ENCODE measurements at regions not wholly inside any gene's neighbourhood (a gene's known extent, or its start where the extent isn't known, plus 50 kb on each side); places are given as distances from the start of the nearest gene placed in this dataset.

GRCh38 chr17:34782271-34782670 is 179.0 kb downstream of the CCT6B start:
- DNase-seq (ENCODE audit: insufficient read length, low spot score, missing footprints) = no peak
- H3K9me3 ChIP-seq (ENCODE audit: low read depth, low read length) = no peaks in the 10 kb centered on the region
- H2AFZ ChIP-seq (ENCODE audit: low read length) = no peak overlapping the region
- no peak overlapping the region for H3K4me2 ChIP-seq (ENCODE audit: insufficient read depth, low read length)
- no peak overlapping the region for H3K27ac ChIP-seq (ENCODE audit: low read depth, low read length)
- H3K4me1 ChIP-seq (ENCODE audit: insufficient read depth, low read length) = no peaks in the 10 kb centered on the region
- no peak overlapping the region for H3K4me3 ChIP-seq (ENCODE audit: insufficient read depth, low read length)
- H3K27me3 ChIP-seq (ENCODE audit: insufficient read depth, low read length) = no peaks in the 10 kb centered on the region
- no peaks in the 10 kb centered on the region for H3K36me3 ChIP-seq (ENCODE audit: insufficient read depth, low read length)
- H4K20me1 ChIP-seq (ENCODE audit: insufficient read depth, low read length) = no peaks in the 10 kb centered on the region
- H3K79me2 ChIP-seq (ENCODE audit: insufficient read depth, low read length) = no peaks in the 10 kb centered on the region
- no peak for TF ChIP-seq CTCF (IDR thresholded peaks at IDR 0.05; ENCODE audit: extremely low read depth, low read depth, low read length)

- Histone ChIP-seq H3K36me3 (ENCODE audit: insufficient read depth, low read length) (no peaks in the 10 kb centered on the region), H3K4me2 (ENCODE audit: insufficient read depth, low read length) (no peak overlapping the region), H3K27ac (ENCODE audit: low read depth, low read length) (no peak overlapping the region), H3K27me3 (ENCODE audit: insufficient read depth, low read length) (no peaks in the 10 kb centered on the region), H4K20me1 (ENCODE audit: insufficient read depth, low read length) (no peaks in the 10 kb centered on the region), H3K4me1 (ENCODE audit: insufficient read depth, low read length) (no peaks in the 10 kb centered on the region), H3K4me3 (ENCODE audit: insufficient read depth, low read length) (no peak overlapping the region), H2AFZ (ENCODE audit: low read length) (no peak overlapping the region), H3K79me2 (ENCODE audit: insufficient read depth, low read length) (no peaks in the 10 kb centered on the region), H3K9me3 (ENCODE audit: low read depth, low read length) (no peaks in the 10 kb centered on the region)
- TF ChIP-seq CTCF (IDR thresholded peaks at IDR 0.05; ENCODE audit: extremely low read depth, low read depth, low read length) = no peak
- DNase-seq (ENCODE audit: insufficient read length, low spot score, missing footprints) = no peak
These were observed 179.6 kb downstream of the CCT6B start for GRCh38 chr17:34781571-34782108.

GRCh38 chr17:34781071-34781470 is 180.2 kb downstream of the CCT6B start:
- H2AFZ ChIP-seq (ENCODE audit: low read length) = no peak overlapping the region
- no peak overlapping the region for H3K4me2 ChIP-seq (ENCODE audit: insufficient read depth, low read length)
- H3K9me3 ChIP-seq (ENCODE audit: low read depth, low read length) = no peaks in the 10 kb centered on the region
- no peak overlapping the region for H3K27ac ChIP-seq (ENCODE audit: low read depth, low read length)
- TF ChIP-seq CTCF (IDR thresholded peaks at IDR 0.05; ENCODE audit: extremely low read depth, low read depth, low read length) = no peak
- no peaks in the 10 kb centered on the region for H3K27me3 ChIP-seq (ENCODE audit: insufficient read depth, low read length)
- no peaks in the 10 kb centered on the region for H3K79me2 ChIP-seq (ENCODE audit: insufficient read depth, low read length)
- DNase-seq (ENCODE audit: insufficient read length, low spot score, missing footprints) = no peak
- no peaks in the 10 kb centered on the region for H4K20me1 ChIP-seq (ENCODE audit: insufficient read depth, low read length)
- H3K4me3 ChIP-seq (ENCODE audit: insufficient read depth, low read length) = no peak overlapping the region
- H3K4me1 ChIP-seq (ENCODE audit: insufficient read depth, low read length) = no peaks in the 10 kb centered on the region
- no peaks in the 10 kb centered on the region for H3K36me3 ChIP-seq (ENCODE audit: insufficient read depth, low read length)

GRCh38 chr17:34780438-34780837 is 180.8 kb downstream of the CCT6B start:
- Histone ChIP-seq H3K4me3 (ENCODE audit: insufficient read depth, low read length) (no peak overlapping the region), H3K79me2 (ENCODE audit: insufficient read depth, low read length) (no peaks in the 10 kb centered on the region), H3K27me3 (ENCODE audit: insufficient read depth, low read length) (no peaks in the 10 kb centered on the region), H3K27ac (ENCODE audit: low read depth, low read length) (no peak overlapping the region), H4K20me1 (ENCODE audit: insufficient read depth, low read length) (no peaks in the 10 kb centered on the region), H3K9me3 (ENCODE audit: low read depth, low read length) (no peaks in the 10 kb centered on the region), H3K4me2 (ENCODE audit: insufficient read depth, low read length) (no peak overlapping the region), H2AFZ (ENCODE audit: low read length) (no peak overlapping the region), H3K4me1 (ENCODE audit: insufficient read depth, low read length) (no peaks in the 10 kb centered on the region), H3K36me3 (ENCODE audit: insufficient read depth, low read length) (no peaks in the 10 kb centered on the region)
- no peak for DNase-seq (ENCODE audit: insufficient read length, low spot score, missing footprints)
- no peak for TF ChIP-seq CTCF (IDR thresholded peaks at IDR 0.05; ENCODE audit: extremely low read depth, low read depth, low read length)

Measured in osteoblast (primary cell).